Body of pancreas (tissue), 4 donors: ENCODE measurements at regions not wholly inside any gene's neighbourhood (a gene's known extent, or its start where the extent isn't known, plus 50 kb on each side); places are given as distances from the start of the nearest gene placed in this dataset.

Experiments
- POLR2A ChIP-seq, 3 donors: fragments of 450-650 bp; IDR thresholded peaks; one replicate each; pipeline ENCODE4 v1.6.1; 2016; ENCODE audit warnings: antibody characterized with exemption in 3 of 3, mild to moderate bottlenecking in 2 of 3
- TF ChIP-seq, protein P1 (sequence below), 7 experiments: fragments of 450-650 bp in 4 of 7; fragments of 200-600 bp in 3 of 7; sonication (generic) in 3 of 7; IDR thresholded peaks; one replicate each; pipeline ENCODE4 v1.5.1; 2016 to 2019; ENCODE audit warnings: antibody characterized with exemption in 7 of 7

DNA sequence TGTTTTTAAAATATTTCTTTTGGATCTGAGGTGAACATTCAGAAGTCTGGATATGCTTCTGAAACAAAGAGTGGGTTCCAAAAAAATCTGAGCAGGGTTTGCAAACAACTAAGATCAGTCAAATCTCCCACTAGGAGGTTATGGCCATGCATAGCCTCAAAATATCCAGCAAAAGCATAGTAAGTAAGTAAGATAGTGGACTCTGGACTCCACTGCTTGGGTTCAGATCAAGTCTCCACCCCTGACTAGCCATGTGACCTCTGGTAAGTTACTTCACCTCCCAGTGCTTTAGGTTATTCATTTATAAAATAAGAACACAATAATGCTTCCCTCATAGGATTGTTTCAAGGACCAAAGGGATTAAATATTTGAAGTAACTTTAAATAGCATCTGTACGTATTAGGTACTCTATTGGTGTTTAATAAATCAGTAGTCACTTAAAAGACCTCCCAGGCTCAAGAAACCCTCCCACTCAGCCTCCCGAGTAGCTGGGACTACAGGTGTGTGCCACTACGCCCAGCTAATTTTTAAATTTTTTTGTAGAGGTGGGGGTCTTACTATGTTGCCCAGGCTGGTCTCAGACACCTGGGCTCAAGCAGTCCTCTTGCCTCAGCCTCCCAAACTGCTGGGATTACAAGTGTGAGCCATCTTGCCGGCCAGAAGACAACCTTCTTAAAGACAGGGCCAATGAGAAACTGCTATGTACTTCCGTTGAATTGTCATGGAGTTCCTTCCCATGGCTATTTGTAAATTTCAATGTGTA, 95.7 kb upstream of the SOX5 start:
- TF ChIP-seq, protein P1, sequence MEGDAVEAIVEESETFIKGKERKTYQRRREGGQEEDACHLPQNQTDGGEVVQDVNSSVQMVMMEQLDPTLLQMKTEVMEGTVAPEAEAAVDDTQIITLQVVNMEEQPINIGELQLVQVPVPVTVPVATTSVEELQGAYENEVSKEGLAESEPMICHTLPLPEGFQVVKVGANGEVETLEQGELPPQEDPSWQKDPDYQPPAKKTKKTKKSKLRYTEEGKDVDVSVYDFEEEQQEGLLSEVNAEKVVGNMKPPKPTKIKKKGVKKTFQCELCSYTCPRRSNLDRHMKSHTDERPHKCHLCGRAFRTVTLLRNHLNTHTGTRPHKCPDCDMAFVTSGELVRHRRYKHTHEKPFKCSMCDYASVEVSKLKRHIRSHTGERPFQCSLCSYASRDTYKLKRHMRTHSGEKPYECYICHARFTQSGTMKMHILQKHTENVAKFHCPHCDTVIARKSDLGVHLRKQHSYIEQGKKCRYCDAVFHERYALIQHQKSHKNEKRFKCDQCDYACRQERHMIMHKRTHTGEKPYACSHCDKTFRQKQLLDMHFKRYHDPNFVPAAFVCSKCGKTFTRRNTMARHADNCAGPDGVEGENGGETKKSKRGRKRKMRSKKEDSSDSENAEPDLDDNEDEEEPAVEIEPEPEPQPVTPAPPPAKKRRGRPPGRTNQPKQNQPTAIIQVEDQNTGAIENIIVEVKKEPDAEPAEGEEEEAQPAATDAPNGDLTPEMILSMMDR (IDR thresholded peaks at IDR 0.05) = no peak
- TF ChIP-seq POLR2A (IDR thresholded peaks at IDR 0.05) = no peak
